HEK293 (cell line): ENCODE measurements at regions not wholly inside any gene's neighbourhood (a gene's known extent, or its start where the extent isn't known, plus 50 kb on each side); places are given as distances from the start of the nearest gene placed in this dataset.

ENCODE experiments used
- CTCF ChIP-seq: fragments of 450-650 bp; formaldehyde crosslinking; IDR thresholded peaks from 2 replicates; pipeline ENCODE4 v1.5.1; 2016; ENCODE audit warnings: missing biosample characterization, missing genetic modification characterization
- HOXA7 ChIP-seq: sonication (generic); formaldehyde crosslinking; IDR thresholded peaks from 2 replicates; pipeline ENCODE4 v1.8.1; 2022; ENCODE audit warnings: missing genetic modification reagents, borderline replicate concordance
- MYNN ChIP-seq: fragments of 450-650 bp; formaldehyde crosslinking; IDR thresholded peaks from 2 replicates; pipeline ENCODE4 v1.5.1; 2016; ENCODE audit warnings: missing biosample characterization, missing genetic modification characterization, borderline replicate concordance
- REST ChIP-seq: fragments of 450-650 bp; formaldehyde crosslinking; IDR thresholded peaks from 2 replicates; pipeline ENCODE4 v1.5.1; 2016; ENCODE audit warnings: missing biosample characterization, missing genetic modification characterization
- TCF7L2 ChIP-seq: IDR thresholded peaks from 2 replicates; pipeline ENCODE4 v1.6.1; 2011; ENCODE audit warnings: low read depth, mild to moderate bottlenecking, inconsistent platforms, low read length, moderate library complexity, borderline replicate concordance
- YY1 ChIP-seq: fragments of 450-650 bp; formaldehyde crosslinking; IDR thresholded peaks from 2 replicates; pipeline ENCODE4 v1.5.1; 2018; ENCODE audit warnings: missing biosample characterization, missing genetic modification characterization
- ZBTB21 ChIP-seq: fragments of 450-650 bp; formaldehyde crosslinking; IDR thresholded peaks from 2 replicates; pipeline ENCODE4 v1.5.1; 2017; ENCODE audit warnings: missing biosample characterization, missing genetic modification characterization
- ZEB2 ChIP-seq: fragments of 450-650 bp; formaldehyde crosslinking; IDR thresholded peaks from 2 replicates; pipeline ENCODE4 v1.5.1; 2016; ENCODE audit warnings: missing biosample characterization, missing genetic modification characterization
- ZNF114 ChIP-seq: fragments of 450-650 bp; formaldehyde crosslinking; IDR thresholded peaks from 2 replicates; pipeline ENCODE4 v1.5.0; 2017; ENCODE audit warnings: missing biosample characterization, missing genetic modification characterization
- ZNF221 ChIP-seq: fragments of 450-650 bp; formaldehyde crosslinking; IDR thresholded peaks from 2 replicates; pipeline ENCODE4 v1.5.1; 2017; ENCODE audit warnings: missing biosample characterization, missing genetic modification characterization, borderline replicate concordance
- ZNF292 ChIP-seq: fragments of 450-650 bp; formaldehyde crosslinking; IDR thresholded peaks from 2 replicates; pipeline ENCODE4 v1.5.1; 2016; ENCODE audit warnings: low read depth, missing biosample characterization, missing genetic modification characterization, borderline replicate concordance
- ZNF311 ChIP-seq: fragments of 450-650 bp; formaldehyde crosslinking; IDR thresholded peaks from 2 replicates; pipeline ENCODE4 v1.5.1; 2017; ENCODE audit warnings: missing biosample characterization, missing genetic modification characterization, borderline replicate concordance
- ZNF747 ChIP-seq: fragments of 450-650 bp; formaldehyde crosslinking; IDR thresholded peaks from 2 replicates; pipeline ENCODE4 v1.5.1; 2016; ENCODE audit warnings: missing biosample characterization, missing genetic modification characterization
- TF ChIP-seq, protein P1 (sequence below): fragments of 450-650 bp; formaldehyde crosslinking; IDR thresholded peaks from 2 replicates; pipeline ENCODE4 v1.5.1; 2016; ENCODE audit warnings: missing biosample characterization, missing genetic modification characterization

GRCh38 chr3:70752051-70752450 lies 439.6 kb upstream of the MDFIC2 start:
- TF ChIP-seq TCF7L2 (no peak), MYNN (no peak), ZEB2 (no peak), ZNF221 (no peak), REST (tag by site-specific recombination) (no peak), CTCF (tag by site-specific recombination) (no peak), HOXA7 (CRISPR knock-in tag) (no peak), YY1 (tag by site-specific recombination) (no peak), ZBTB21 (tag by site-specific recombination) (no peak), ZNF292 (tag by site-specific recombination) (no peak), ZNF311 (tag by site-specific recombination) (no peak), ZNF747 (tag by site-specific recombination) (no peak), ZNF114 (no peak)
- TF ChIP-seq, protein P1, sequence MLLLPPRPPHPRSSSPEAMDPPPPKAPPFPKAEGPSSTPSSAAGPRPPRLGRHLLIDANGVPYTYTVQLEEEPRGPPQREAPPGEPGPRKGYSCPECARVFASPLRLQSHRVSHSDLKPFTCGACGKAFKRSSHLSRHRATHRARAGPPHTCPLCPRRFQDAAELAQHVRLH (tag by site-specific recombination) = no peak
